ENCODE measurements at regions not wholly inside any gene's neighbourhood (a gene's known extent, or its start where the extent isn't known, plus 50 kb on each side); places are given as distances from the start of the nearest gene placed in this dataset.

- H3F3A ChIP-seq (ENCODE audit: insufficient read depth, low read length) = no peaks in the 10 kb centered on the region
- no peak overlapping the region for H3K27ac ChIP-seq (ENCODE audit: low read depth, low read length, poor library complexity, severe bottlenecking)
- no peaks in the 10 kb centered on the region for H3K9me3 ChIP-seq (ENCODE audit: low read length)
- no peak overlapping the region for H2AFZ ChIP-seq (ENCODE audit: low read length)
- no peaks in the 10 kb centered on the region for H3K79me2 ChIP-seq (ENCODE audit: insufficient read depth, low read length)
- no peaks in the 10 kb centered on the region for H3K4me1 ChIP-seq (ENCODE audit: insufficient read depth, low read length, severe bottlenecking)
- H3K36me3 ChIP-seq (ENCODE audit: insufficient read depth, low read length) = no peaks in the 10 kb centered on the region
- H3K27me3 ChIP-seq (ENCODE audit: insufficient read depth, low read length) = no peaks in the 10 kb centered on the region
- TF ChIP-seq CTCF (IDR thresholded peaks at IDR 0.05; ENCODE audit: low read length) = no peak
- TF ChIP-seq EZH2 (IDR thresholded peaks at IDR 0.05; ENCODE audit: borderline replicate concordance, low read length) = no peak
- no peak overlapping the region for H3K9ac ChIP-seq (ENCODE audit: low read length)
- H4K20me1 ChIP-seq (ENCODE audit: insufficient read depth, low read length) = no peaks in the 10 kb centered on the region
- H3K4me3 ChIP-seq (ENCODE audit: low read depth, low read length, poor library complexity, severe bottlenecking) = no peak overlapping the region
- no peak overlapping the region for H3K4me2 ChIP-seq (ENCODE audit: low read length)
- H3K9me2 ChIP-seq (ENCODE audit: low read depth, low read length) = no peaks in the 10 kb centered on the region
Observed at GRCh38 chr3:74217467-74217866, 397.0 kb downstream of the CNTN3 start.

GRCh38 chr3:74214286-74214685 lies 400.2 kb downstream of the CNTN3 start:
- H3K4me3 ChIP-seq (ENCODE audit: low read depth, low read length, poor library complexity, severe bottlenecking) = no peak overlapping the region
- no peak overlapping the region for H2AFZ ChIP-seq (ENCODE audit: low read length)
- no peak overlapping the region for H3K4me2 ChIP-seq (ENCODE audit: low read length)
- TF ChIP-seq CTCF (IDR thresholded peaks at IDR 0.05; ENCODE audit: low read length) = no peak
- TF ChIP-seq EZH2 (IDR thresholded peaks at IDR 0.05; ENCODE audit: borderline replicate concordance, low read length) = no peak
- no peaks in the 10 kb centered on the region for H3K27me3 ChIP-seq (ENCODE audit: insufficient read depth, low read length)
- H3K27ac ChIP-seq (ENCODE audit: low read depth, low read length, poor library complexity, severe bottlenecking) = no peak overlapping the region
- H3K36me3 ChIP-seq (ENCODE audit: insufficient read depth, low read length) = no peaks in the 10 kb centered on the region
- no peaks in the 10 kb centered on the region for H3F3A ChIP-seq (ENCODE audit: insufficient read depth, low read length)
- no peaks in the 10 kb centered on the region for H3K9me3 ChIP-seq (ENCODE audit: low read length)
- no peaks in the 10 kb centered on the region for H3K4me1 ChIP-seq (ENCODE audit: insufficient read depth, low read length, severe bottlenecking)
- H4K20me1 ChIP-seq (ENCODE audit: insufficient read depth, low read length) = no peaks in the 10 kb centered on the region
- H3K79me2 ChIP-seq (ENCODE audit: insufficient read depth, low read length) = no peaks in the 10 kb centered on the region
- H3K9ac ChIP-seq (ENCODE audit: low read length) = no peak overlapping the region
- H3K9me2 ChIP-seq (ENCODE audit: low read depth, low read length) = no peaks in the 10 kb centered on the region

- TF ChIP-seq CTCF (IDR thresholded peaks at IDR 0.05; ENCODE audit: low read length) = no peak
- TF ChIP-seq EZH2 (IDR thresholded peaks at IDR 0.05; ENCODE audit: borderline replicate concordance, low read length) = no peak
- H3K4me1 ChIP-seq (ENCODE audit: insufficient read depth, low read length, severe bottlenecking) = no peaks in the 10 kb centered on the region
- no peaks in the 10 kb centered on the region for H3F3A ChIP-seq (ENCODE audit: insufficient read depth, low read length)
- no peak overlapping the region for H3K27ac ChIP-seq (ENCODE audit: low read depth, low read length, poor library complexity, severe bottlenecking)
- H3K9me2 ChIP-seq (ENCODE audit: low read depth, low read length) = no peaks in the 10 kb centered on the region
- H4K20me1 ChIP-seq (ENCODE audit: insufficient read depth, low read length) = no peaks in the 10 kb centered on the region
- no peak overlapping the region for H3K9ac ChIP-seq (ENCODE audit: low read length)
- no peak overlapping the region for H3K4me2 ChIP-seq (ENCODE audit: low read length)
- no peaks in the 10 kb centered on the region for H3K36me3 ChIP-seq (ENCODE audit: insufficient read depth, low read length)
- H3K79me2 ChIP-seq (ENCODE audit: insufficient read depth, low read length) = no peaks in the 10 kb centered on the region
- H3K27me3 ChIP-seq (ENCODE audit: insufficient read depth, low read length) = no peaks in the 10 kb centered on the region
- no peaks in the 10 kb centered on the region for H3K9me3 ChIP-seq (ENCODE audit: low read length)
- H2AFZ ChIP-seq (ENCODE audit: low read length) = no peak overlapping the region
- H3K4me3 ChIP-seq (ENCODE audit: low read depth, low read length, poor library complexity, severe bottlenecking) = no peak overlapping the region
Observed at GRCh38 chr3:74210739-74211138, 403.7 kb downstream of the CNTN3 start.
